ENCODE measurements at regions not wholly inside any gene's neighbourhood (a gene's known extent, or its start where the extent isn't known, plus 50 kb on each side); places are given as distances from the start of the nearest gene placed in this dataset.

- no peak for TF ChIP-seq CTCF (IDR thresholded peaks at IDR 0.05; ENCODE audit: low read length)
- no peak for TF ChIP-seq EZH2phosphoT487 (IDR thresholded peaks at IDR 0.05; ENCODE audit: low read length)
Observed at GRCh38 chr7:80374321-80374720, 137.5 kb downstream of the GNAT3 start.

Measured in MM.1S (cell line).